Activated CD8-positive, alpha-beta T cell treated with anti-CD3 and anti-CD28 coated beads for 36 hours (primary cell): ENCODE measurements at regions not wholly inside any gene's neighbourhood (a gene's known extent, or its start where the extent isn't known, plus 50 kb on each side); places are given as distances from the start of the nearest gene placed in this dataset.

Experiments
- ATAC-seq: fragments of 200-7000 bp; cut with Tn5 transposase; one replicate; pipeline ENCODE4 v1.10.0; 2021; ENCODE audit warnings: mild to moderate bottlenecking, moderate library complexity
- CTCF ChIA-PET: fragments of 350-600 bp; sonication (Branson Sonifier 250); formaldehyde crosslinking; loops from one replicate; lab custom pipeline; 2021; ENCODE audit warnings: antibody characterized with exemption; lab: Charles Lee
- POLR2A ChIA-PET: fragments of 350-600 bp; sonication (Branson Sonifier 250); formaldehyde crosslinking; loops from one replicate; lab custom pipeline; 2021; ENCODE audit warnings: antibody characterized with exemption; lab: Charles Lee
- DNase-seq: peaks from one replicate; pipeline ENCODE4 v3.0.0-alpha.2; 2020
- H3K27ac Mint-ChIP-seq: one replicate; pipeline ENCODE4 v1.8.0; 2021; ENCODE audit warnings: mild to moderate bottlenecking, mixed read lengths
- H3K27me3 Mint-ChIP-seq: one replicate; pipeline ENCODE4 v1.8.0; 2021; ENCODE audit warnings: mixed read lengths
- H3K36me3 Mint-ChIP-seq: one replicate; pipeline ENCODE4 v1.8.0; 2021; ENCODE audit warnings: low read depth, mixed read lengths
- H3K4me1 Mint-ChIP-seq: one replicate; pipeline ENCODE4 v1.8.0; 2021; ENCODE audit warnings: low read depth, mixed read lengths
- H3K4me3 Mint-ChIP-seq: one replicate; pipeline ENCODE4 v1.8.0; 2021; ENCODE audit warnings: mild to moderate bottlenecking, moderate library complexity, mixed read lengths
- H3K9me3 Mint-ChIP-seq: one replicate; pipeline ENCODE4 v1.8.0; 2021; ENCODE audit warnings: mixed read lengths
- intact Hi-C: fragments of 100-400 bp; cut with micrococcal nuclease; formaldehyde crosslinking; loops from one replicate; pipeline ENCODE4 v1.10.0; 2022
- TF ChIP-seq, protein P1 (sequence below): fragments of 200-600 bp; IDR thresholded peaks from one replicate; pipeline ENCODE4 v1.8.0; 2022; ENCODE audit warnings: antibody characterized with exemption, mild to moderate bottlenecking

DNA sequence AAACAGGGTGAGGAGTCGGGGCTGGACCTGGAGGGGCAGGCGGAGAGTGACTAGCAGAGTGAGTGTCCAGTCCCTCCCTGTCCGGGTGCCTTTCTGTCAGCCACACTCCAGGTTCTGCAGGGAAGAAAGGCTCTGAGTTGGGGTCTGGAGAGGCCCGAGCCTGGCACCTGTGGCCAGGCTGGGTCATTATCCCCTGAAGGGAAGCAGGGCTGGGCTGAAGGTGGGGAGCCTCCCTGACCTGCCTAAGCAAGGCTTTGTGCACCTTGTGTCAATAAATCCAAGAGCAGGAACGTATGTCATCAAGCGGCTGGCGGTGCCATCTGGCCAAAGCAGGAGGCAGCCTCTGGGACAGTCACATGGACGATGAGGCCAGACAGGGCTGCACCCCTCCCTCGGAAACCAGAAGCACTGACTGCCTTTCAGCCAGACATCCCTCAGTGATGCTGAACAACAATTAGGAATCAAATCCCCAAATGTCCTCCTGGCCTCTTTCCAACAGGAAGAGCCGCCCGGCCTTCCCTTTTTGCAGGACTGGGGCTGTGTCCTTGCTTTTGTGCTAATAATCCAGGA is 73.9 kb upstream of the FGF3 start:
- ChIA-PET POLR2A (no interaction called here), CTCF (interaction anchor here (1.1 to 1.4 kb wide), 3 partner anchors 17 to 51 kb away, joined by 3 read pairs; no protein-coding TSS in a partner anchor)
- Mint-ChIP-seq H3K4me3 (no peak overlapping the region), H3K4me1 (peaks cover 3% of the 10 kb centered on the region), H3K27me3 (peaks cover 26% of the 10 kb centered on the region), H3K27ac (no peak overlapping the region), H3K9me3 (no peaks in the 10 kb centered on the region), H3K36me3 (no peaks in the 10 kb centered on the region)
- intact Hi-C loops = no loop called here
- DNase-seq = no peak
- TF ChIP-seq, protein P1, sequence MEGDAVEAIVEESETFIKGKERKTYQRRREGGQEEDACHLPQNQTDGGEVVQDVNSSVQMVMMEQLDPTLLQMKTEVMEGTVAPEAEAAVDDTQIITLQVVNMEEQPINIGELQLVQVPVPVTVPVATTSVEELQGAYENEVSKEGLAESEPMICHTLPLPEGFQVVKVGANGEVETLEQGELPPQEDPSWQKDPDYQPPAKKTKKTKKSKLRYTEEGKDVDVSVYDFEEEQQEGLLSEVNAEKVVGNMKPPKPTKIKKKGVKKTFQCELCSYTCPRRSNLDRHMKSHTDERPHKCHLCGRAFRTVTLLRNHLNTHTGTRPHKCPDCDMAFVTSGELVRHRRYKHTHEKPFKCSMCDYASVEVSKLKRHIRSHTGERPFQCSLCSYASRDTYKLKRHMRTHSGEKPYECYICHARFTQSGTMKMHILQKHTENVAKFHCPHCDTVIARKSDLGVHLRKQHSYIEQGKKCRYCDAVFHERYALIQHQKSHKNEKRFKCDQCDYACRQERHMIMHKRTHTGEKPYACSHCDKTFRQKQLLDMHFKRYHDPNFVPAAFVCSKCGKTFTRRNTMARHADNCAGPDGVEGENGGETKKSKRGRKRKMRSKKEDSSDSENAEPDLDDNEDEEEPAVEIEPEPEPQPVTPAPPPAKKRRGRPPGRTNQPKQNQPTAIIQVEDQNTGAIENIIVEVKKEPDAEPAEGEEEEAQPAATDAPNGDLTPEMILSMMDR = no peak
- ATAC-seq = no peak

DNA sequence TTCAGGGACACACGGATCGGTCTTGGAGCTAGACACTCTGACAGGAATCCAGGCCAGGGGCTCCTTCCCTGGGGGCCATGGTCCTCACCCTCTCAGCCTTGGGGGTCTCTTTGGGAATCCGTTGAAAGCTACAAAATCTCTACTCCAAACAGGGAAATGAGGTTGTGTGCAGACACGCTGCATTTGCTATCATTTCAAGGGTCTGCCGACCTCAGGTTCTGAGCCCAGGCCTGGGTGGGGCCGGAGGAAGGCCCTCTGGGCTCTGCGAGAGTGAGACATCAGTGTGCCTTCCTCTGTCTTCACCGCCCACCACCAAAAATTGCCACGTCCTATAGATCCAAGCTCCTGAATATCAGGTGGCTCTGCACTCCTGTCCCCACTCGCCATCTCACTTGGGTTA is 74.4 kb upstream of the FGF3 start:
- DNase-seq = no peak
- Mint-ChIP-seq H3K9me3 (no peaks in the 10 kb centered on the region), H3K36me3 (no peaks in the 10 kb centered on the region), H3K4me1 (peaks cover 3% of the 10 kb centered on the region), H3K27ac (no peak overlapping the region), H3K4me3 (no peak overlapping the region), H3K27me3 (peaks cover 26% of the 10 kb centered on the region)
- no peak for ATAC-seq
- ChIA-PET CTCF (interaction anchor here (1.1 to 1.4 kb wide), 3 partner anchors 17 to 51 kb away, joined by 3 read pairs; no protein-coding TSS in a partner anchor), POLR2A (no interaction called here)
- intact Hi-C loops = no loop called here
- TF ChIP-seq, protein P1 = no peak

DNA sequence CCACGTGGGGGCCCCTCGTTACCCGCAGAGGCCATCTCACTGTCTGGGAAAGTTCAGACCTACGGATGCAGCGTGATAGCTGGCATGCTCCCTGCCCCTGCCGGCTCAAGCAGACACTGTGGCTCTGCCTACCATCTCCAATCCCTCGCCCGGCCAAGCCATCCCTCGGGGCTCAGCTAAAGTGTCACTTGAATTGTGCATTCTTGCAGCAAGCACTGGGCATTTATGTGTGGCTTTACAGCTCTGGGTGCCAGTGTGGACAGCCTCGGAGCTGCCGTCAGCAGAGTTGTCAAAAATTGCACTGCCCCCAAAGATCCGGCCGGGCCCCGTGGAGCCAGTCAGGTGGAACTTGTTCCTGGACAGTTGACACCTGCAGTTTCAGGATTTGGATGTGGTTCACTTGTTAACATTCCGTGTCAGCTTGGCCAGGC is 75.0 kb upstream of the FGF3 start:
- H3K27me3 Mint-ChIP-seq = peaks cover 22% of the 10 kb centered on the region
- ATAC-seq (no peak), DNase-seq (no peak)
- TF ChIP-seq, protein P1 = no peak
- no peak overlapping the region for H3K4me3 Mint-ChIP-seq
- H3K4me1 Mint-ChIP-seq = peaks cover 3% of the 10 kb centered on the region
- ChIA-PET POLR2A (no interaction called here), CTCF (interaction anchor here (1.1 to 1.4 kb wide), 2 partner anchors 16 to 52 kb away, joined by 3 read pairs; no protein-coding TSS in a partner anchor)
- H3K27ac Mint-ChIP-seq = no peak overlapping the region
- no peaks in the 10 kb centered on the region for H3K9me3 Mint-ChIP-seq
- intact Hi-C loops = no loop called here
- no peaks in the 10 kb centered on the region for H3K36me3 Mint-ChIP-seq

DNA sequence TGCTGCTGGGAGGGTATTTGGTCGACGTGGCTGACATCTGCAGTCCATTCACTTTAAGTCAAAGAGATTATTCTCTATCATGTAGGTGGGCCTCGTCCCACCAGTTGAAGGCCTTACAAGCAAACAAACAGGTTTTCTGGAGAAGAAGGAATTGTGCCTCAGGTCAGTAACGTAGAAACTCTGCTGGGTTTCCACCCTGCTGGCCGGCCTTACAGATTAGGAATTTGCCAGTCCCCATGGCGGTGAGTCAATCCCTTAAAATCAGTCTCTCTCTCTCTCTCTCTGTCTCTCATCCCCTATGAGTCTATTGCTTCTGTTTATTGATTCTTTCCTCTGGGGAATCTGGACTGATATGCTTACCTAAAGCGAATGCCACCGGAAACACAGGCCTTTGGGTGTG is 75.4 kb upstream of the FGF3 start:
- no peak for DNase-seq
- CTCF ChIA-PET = no interaction called here
- TF ChIP-seq, protein P1 = no peak
- Mint-ChIP-seq H3K27me3 (peaks cover 23% of the 10 kb centered on the region), H3K9me3 (no peaks in the 10 kb centered on the region), H3K4me1 (peaks cover 3% of the 10 kb centered on the region), H3K4me3 (no peak overlapping the region), H3K36me3 (no peaks in the 10 kb centered on the region), H3K27ac (no peak overlapping the region)
- intact Hi-C loops = no loop called here
- POLR2A ChIA-PET = no interaction called here
- no peak for ATAC-seq

DNA sequence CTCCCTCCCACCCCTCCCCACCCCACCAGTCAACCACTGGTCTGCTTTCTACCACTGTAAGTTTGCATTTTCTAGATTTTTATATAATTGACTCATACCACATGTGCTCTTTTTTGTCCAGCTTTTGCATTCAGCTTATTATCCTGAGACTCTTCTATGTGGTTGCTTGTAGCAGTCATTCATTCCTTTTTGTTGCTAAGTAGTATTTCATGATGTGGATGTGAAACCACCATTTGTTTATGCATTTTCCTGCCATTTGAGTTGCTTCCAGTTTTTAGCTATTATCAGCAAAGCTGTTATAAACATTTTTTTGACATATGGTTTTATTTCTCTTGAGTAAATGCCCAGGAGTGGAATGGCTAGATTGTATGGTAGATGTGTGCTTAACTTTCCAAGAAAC is 77.0 kb upstream of the FGF3 start:
- Mint-ChIP-seq H3K36me3 (no peaks in the 10 kb centered on the region), H3K4me3 (no peak overlapping the region), H3K9me3 (no peaks in the 10 kb centered on the region), H3K4me1 (no peaks in the 10 kb centered on the region), H3K27me3 (peaks cover 12% of the 10 kb centered on the region), H3K27ac (no peak overlapping the region)
- TF ChIP-seq, protein P1 = no peak
- DNase-seq (no peak), ATAC-seq (no peak)
- intact Hi-C loops = no loop called here
- POLR2A ChIA-PET = no interaction called here
- CTCF ChIA-PET = no interaction called here
